ENCODE measurements at regions not wholly inside any gene's neighbourhood (a gene's known extent, or its start where the extent isn't known, plus 50 kb on each side); places are given as distances from the start of the nearest gene placed in this dataset.
"Not testable (repeated sequence)": the region's sequence is repeated elsewhere in the genome, so short reads cannot be mapped to it uniquely, and the experiment has no call there.

DNA sequence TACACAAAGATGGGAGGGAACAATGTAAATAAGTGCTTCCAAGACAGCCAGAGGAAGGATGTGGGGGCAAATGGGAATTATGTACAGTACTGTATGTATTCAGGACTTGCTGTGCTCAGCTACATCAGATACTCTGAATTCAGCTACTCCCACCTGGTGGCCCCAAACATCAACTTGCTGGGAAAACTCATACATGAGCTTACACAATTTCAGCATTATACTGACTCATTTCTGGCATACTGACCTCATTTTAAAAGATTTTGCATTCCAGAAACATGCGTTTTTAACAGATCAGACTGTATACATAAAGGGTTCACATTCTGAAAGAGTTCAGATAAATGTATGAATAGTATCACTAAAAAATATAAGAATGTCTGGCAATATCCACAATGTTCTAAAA, 59.7 kb downstream of the GPX5 start:
- no peak for DNase-seq

GRCh38 chr6:28586324-28586723, 60.6 kb downstream of the GPX5 start:
- DNase-seq = no peak

- DNase-seq = peak; percentile 77
These were observed 61.5 kb downstream of the GPX5 start for GRCh38 chr6:28586962-28587745.

DNA sequence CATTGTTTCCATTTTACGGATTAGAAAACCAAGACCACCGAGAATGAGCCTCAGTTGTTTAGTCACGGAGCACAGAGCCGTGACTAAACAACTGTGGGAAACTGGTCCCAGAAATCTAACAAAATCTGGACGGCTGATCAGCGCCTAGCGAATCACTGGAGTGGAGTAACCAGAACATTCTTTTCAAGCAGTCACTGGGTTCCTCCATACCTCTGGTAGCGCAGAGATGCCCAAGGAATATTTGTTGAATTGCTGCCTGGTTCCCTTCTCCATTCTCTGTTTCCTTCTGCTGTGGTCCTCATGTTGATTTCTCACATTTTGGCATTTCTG, 62.0 kb downstream of the GPX5 start:
- peak; percentile 22 for DNase-seq

- no peak for DNase-seq
These were observed 63.0 kb downstream of the GPX5 start for GRCh38 chr6:28588666-28589065.

DNA sequence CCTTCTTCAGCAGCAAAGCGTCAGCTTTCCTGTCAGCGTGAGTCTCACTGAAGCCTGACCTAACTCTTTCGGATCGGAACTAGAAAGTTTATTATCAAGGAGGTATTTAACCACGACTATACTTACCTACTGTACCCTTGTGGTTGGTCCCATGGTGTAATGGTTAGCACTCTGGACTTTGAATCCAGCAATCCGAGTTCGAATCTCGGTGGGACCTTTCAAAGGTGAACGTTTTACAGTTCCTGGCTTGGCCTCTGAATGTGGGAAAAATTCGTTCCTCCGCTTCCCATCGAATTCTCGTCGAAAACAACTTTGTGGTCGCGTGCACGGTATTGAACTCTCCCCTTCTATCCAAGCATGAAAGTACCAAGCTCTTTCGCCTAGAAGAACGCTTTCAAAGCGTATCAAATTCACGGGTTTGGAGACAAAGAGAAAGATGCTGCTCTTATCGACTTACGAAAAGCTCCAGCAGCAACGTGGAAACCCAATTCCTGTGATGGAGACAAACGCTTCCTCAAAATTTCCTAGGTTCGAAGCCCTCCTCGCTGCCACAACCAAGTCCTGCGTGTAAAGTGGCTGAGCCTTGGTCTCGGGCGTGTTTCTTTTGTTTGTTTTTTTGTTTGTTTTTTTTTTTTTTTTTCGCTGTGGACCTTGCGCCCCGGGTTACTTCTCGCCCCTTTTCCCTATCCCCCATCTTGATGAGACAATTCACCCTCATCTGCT, 63.7 kb downstream of the GPX5 start:
- DNase-seq = peak; percentile 88

- no peak for DNase-seq
These were observed 64.3 kb downstream of the GPX5 start for GRCh38 chr6:28589957-28590349.

DNA sequence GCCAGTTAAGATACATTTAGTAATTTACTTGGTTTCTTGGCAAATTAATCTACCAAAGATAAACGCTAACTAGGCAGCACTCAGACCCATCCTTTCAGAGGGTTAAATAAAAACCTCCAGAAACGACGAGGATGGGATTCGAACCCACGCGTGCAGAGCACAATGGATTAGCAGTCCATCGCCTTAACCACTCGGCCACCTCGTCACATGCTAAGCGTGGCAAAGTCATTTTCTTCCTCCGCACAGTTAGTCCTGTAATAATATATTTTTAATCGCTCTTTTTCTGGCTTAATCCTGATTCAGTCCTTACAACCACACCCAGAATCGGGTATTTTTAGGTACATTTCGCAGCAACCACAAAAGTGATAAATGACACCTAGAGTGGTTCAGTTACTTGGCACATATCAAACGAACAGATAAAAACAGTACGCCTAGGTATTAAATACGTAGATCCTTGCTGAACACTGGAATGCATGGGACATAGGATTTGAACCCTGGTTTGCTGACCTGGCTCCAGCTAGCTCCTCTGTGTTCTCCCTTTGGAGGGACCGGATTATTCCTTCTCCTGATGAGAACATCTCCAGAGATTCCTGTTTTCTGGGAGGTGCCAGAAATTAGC, 71.6 kb downstream of the GPX5 start:
- DNase-seq = peak; percentile 24

DNA sequence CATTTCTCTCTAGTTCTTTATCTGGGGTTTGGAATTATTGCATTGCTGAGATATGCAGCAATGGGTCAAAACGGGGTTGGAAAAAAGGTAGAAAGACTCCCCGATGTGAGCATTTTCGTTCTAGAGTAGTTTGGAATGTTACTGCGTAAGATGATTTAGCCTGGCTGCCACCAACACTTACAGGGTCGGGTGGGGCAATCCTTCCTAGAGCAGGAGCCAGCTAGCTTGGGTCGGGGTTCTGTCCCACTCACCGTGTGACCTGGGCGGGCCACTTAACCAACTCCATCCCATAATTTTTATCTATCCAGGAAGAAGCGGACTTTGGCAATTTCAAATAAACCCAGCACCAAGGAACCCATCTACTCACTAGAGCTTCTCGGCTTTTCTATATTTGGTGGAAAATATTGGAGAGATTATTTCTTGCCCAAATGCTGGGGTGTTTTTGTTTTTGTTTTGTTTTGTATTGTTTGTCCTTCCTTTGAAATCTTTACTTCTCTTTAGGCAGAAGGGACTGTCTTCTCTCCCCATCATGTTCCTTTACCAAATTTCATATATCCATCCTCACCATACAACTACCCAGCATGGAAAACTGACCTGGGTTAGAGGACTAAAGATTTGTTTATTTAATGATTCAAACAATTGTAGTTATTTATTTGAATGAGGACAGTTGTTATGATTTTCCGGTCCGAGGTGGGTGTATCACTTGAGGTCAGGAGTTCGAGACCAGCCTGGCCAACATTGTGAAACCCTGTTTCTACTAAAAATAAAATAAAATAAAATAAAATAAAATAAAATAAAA, 72.4 kb downstream of the GPX5 start:
- DNase-seq = no peak

DNA sequence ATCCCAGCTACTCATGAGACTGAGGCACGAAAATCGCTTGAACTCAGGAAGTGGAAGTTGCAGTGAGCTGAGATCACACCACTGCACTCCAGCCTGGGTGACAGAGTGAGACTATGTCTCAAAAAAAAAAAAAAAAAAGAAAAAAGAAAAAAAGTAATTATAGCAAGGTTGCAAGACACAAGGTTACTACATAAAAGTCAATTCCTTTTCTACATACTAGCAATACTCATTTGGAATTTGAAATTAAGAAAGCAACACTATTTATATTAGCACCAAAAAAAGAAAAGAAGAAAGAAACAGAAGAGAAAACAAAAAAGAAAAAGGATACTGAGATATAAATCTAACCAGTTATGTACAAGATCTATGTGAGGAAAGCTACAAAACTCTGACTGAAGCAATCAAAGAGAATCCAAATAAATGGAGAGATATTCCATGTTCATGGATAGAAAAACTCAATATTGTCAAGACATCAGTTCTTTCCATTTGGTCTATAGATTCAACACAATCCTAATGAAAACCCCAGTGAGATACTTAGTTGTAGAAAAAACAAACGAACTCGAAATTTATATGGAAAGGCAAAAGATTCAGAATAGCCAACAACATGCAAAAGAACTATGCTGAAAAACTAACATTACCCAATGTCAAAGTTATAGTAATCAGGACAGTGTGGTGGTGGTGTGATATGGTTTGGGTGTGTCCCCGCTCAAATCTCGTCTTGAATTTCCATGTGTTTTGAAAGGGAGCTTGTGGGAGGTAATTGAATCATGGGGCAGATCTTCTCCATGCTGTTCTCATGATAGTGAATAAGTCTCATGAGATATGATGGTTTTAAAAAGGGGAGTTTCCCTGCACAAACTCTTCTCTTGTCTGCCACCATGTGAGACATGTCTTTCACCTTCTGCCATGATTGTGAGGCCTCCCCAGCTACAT, 73.3 kb downstream of the GPX5 start:
- no peak for DNase-seq

DNA sequence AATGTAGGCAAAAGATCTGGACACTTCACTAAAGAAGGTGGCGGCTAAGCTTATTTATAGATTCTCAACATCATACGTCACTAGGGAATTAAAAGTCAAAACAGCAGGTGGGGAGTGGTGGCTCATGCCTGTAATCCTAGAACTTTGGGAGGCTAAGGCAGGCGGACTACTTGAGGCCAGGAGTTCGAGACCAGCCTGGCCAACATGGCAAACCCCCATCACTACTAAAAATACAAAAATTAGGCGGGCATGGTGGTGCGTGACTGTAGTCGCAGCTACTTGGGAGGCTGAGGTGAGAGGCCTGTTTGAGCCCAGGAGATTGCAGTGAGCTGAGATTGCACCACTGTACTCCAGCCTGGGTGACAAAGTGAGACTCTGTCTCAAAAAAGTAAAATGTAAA, 74.6 kb downstream of the GPX5 start:
- no peak for DNase-seq

GRCh38 chr6:28603891-28604290, 78.2 kb downstream of the GPX5 start:
- no peak for DNase-seq

DNA sequence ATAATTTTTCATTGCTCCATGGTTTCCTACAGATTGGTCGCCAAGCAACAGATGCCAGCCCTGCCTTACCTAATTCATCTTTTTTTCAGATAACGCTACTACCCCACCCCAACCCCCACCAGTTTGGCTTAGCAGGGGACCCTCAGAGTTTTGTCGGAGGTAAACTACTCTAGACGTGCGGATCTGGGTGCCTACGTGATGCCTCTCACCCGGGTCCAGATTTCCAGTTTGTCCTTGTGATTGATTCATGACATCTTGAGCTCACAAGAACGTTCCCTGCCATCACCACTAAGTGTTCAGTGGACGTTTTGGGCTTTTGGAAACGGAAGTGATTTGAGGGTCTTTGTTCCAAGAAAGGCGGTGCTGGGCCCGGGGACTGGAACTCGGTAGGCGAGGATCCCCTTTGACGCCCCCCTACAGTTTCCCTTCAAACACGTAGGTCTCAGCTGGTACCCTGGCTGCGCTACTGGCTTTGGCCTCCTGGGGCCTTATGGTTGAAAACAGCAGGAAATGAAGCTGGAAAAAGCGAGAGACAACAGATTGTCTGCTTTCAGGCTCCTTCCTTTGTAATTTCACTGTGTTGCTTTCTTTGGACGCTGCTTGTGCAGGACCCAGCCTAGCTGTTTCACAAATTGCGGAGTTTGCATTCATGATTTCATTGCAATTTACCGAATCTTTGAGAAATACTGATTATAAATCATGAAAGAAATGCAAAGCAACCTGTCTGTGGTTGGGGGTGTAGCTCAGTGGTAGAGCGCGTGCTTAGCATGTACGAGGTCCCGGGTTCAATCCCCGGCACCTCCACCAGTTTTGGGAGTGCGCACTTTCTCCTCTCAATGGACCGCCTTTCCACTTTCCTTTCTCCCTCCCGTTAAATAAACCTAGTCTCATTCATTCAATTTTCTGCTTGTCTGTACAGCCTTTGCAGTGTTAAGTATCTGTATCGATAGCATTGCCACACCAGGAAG, 81.0 kb downstream of the GPX5 start:
- peak; percentile 82 for DNase-seq

- DNase-seq = no peak
These were observed 82.3 kb downstream of the GPX5 start for GRCh38 chr6:28607990-28608389.

GRCh38 chr6:28609672-28610071, 84.0 kb downstream of the GPX5 start:
- no peak for DNase-seq

DNA sequence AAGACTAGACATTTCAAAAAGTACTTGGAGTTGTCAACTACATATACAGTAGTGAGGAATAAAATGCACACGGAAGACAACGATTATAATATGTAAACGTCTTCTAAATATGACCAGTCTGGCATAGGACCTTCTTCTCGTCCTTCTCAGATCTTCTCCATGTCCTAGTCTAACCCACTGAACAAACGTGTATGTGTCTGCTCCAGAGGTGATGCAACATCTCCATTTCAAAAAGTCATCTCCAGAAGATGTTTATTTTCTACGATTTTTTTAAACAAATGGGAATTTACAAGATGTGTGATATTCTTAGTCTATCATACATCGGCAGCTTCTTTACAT, 89.9 kb downstream of the GPX5 start:
- DNase-seq = no peak

- DNase-seq = no peak
These were observed 90.5 kb downstream of the GPX5 start for GRCh38 chr6:28615955-28616747.

GRCh38 chr6:28618898-28619555, 93.3 kb downstream of the GPX5 start:
- DNase-seq = no peak

- not testable (repeated sequence) for DNase-seq
These were observed 95.6 kb downstream of the GPX5 start for GRCh38 chr6:28621268-28621667.

GRCh38 chr6:28623242-28623641, 97.6 kb downstream of the GPX5 start:
- not testable (repeated sequence) for DNase-seq
